Esophagus muscularis mucosa (tissue), 4 donors: ENCODE measurements at regions not wholly inside any gene's neighbourhood (a gene's known extent, or its start where the extent isn't known, plus 50 kb on each side); places are given as distances from the start of the nearest gene placed in this dataset.

Experiments used
- CTCF ChIP-seq, 3 experiments: fragments of 200-600 bp in 2 of 3; fragments of 450-650 bp in 1 of 3; sonication (generic) in 2 of 3; IDR thresholded peaks; one replicate each; pipeline ENCODE4 v1.5.1; 2017 to 2019; ENCODE audit warnings: antibody characterized with exemption in 3 of 3, mild to moderate bottlenecking in 2 of 3, moderate library complexity in 1 of 3
- EP300 ChIP-seq: sonication (generic); formaldehyde crosslinking; IDR thresholded peaks from one replicate; pipeline ENCODE4 v1.6.1; 2017; ENCODE audit warnings: antibody characterized with exemption
- POLR2A ChIP-seq: fragments of 450-650 bp; IDR thresholded peaks from one replicate; pipeline ENCODE4 v1.6.1; 2017; ENCODE audit warnings: antibody characterized with exemption, moderate library complexity, mild to moderate bottlenecking, low read depth
- POLR2AphosphoS5 ChIP-seq, 2 donors: sonication (generic); formaldehyde crosslinking; IDR thresholded peaks; one replicate each; pipeline ENCODE4 v1.6.1; 2017; ENCODE audit warnings: antibody characterized with exemption in 2 of 2

- no peak for TF ChIP-seq CTCF (IDR thresholded peaks at IDR 0.05)
- TF ChIP-seq POLR2A: no peak
- no peak for TF ChIP-seq POLR2AphosphoS5 (IDR thresholded peaks at IDR 0.05)
- no peak for TF ChIP-seq EP300
Measured at GRCh38 chr5:122661496-122662180, 113.2 kb upstream of the SNX2 start.
